GM21717 (cell line): ENCODE measurements at regions not wholly inside any gene's neighbourhood (a gene's known extent, or its start where the extent isn't known, plus 50 kb on each side); places are given as distances from the start of the nearest gene placed in this dataset.

ENCODE experiments used
- ATAC-seq: cut with Tn5 transposase; IDR thresholded peaks from one replicate; pipeline ENCODE4 v1.9.1; 2021; ENCODE audit warnings: mild to moderate bottlenecking, moderate library complexity; ENCODE audit not compliant: unreplicated experiment

- no peak for ATAC-seq
These were observed 126.7 kb upstream of the PARP11 start for GRCh38 chr12:3999904-4000303.

- no peak for ATAC-seq
These were observed 126.0 kb upstream of the PARP11 start for GRCh38 chr12:3998968-3999792.

GRCh38 chr12:3998397-3998796 is 125.2 kb upstream of the PARP11 start:
- ATAC-seq, result no peak

GRCh38 chr12:3996322-3996721 is 123.1 kb upstream of the PARP11 start:
- no peak for ATAC-seq

- no peak for ATAC-seq
These were observed 122.1 kb upstream of the PARP11 start for GRCh38 chr12:3995306-3995705.

GRCh38 chr12:3994500-3994899 is 121.3 kb upstream of the PARP11 start:
- ATAC-seq, result no peak

- no peak for ATAC-seq
These were observed 119.7 kb upstream of the PARP11 start for GRCh38 chr12:3992945-3993344.

- ATAC-seq, result no peak
These were observed 118.8 kb upstream of the PARP11 start for GRCh38 chr12:3991798-3992580.

- ATAC-seq, result no peak
These were observed 117.5 kb upstream of the PARP11 start for GRCh38 chr12:3990501-3991280.

GRCh38 chr12:3989218-3989550 is 116.0 kb upstream of the PARP11 start:
- ATAC-seq, result no peak

GRCh38 chr12:3988519-3989217 is 115.5 kb upstream of the PARP11 start:
- no peak for ATAC-seq

GRCh38 chr12:3987571-3987970 is 114.4 kb upstream of the PARP11 start:
- no peak for ATAC-seq

GRCh38 chr12:3980504-3981272 is 107.5 kb upstream of the PARP11 start:
- ATAC-seq, result no peak

- ATAC-seq, result no peak
These were observed 104.4 kb upstream of the PARP11 start for GRCh38 chr12:3977621-3978020.

GRCh38 chr12:3976351-3976938 is 103.2 kb upstream of the PARP11 start:
- no peak for ATAC-seq

- no peak for ATAC-seq
These were observed 102.5 kb upstream of the PARP11 start for GRCh38 chr12:3975652-3976051.

GRCh38 chr12:3974883-3975282 is 101.7 kb upstream of the PARP11 start:
- no peak for ATAC-seq

- ATAC-seq, result no peak
These were observed 100.9 kb upstream of the PARP11 start for GRCh38 chr12:3973973-3974644.

- no peak for ATAC-seq
These were observed 100.2 kb upstream of the PARP11 start for GRCh38 chr12:3973269-3973884.
